IMR-90 (cell line): ENCODE measurements at regions not wholly inside any gene's neighbourhood (a gene's known extent, or its start where the extent isn't known, plus 50 kb on each side); places are given as distances from the start of the nearest gene placed in this dataset.

ENCODE experiments used
- ATAC-seq: fragments of 200-7000 bp; cut with Tn5 transposase; 2 replicates; pipeline ENCODE4 v1.9.1; 2020; ENCODE audit warnings: low read depth, mild to moderate bottlenecking, moderate library complexity
- BruUV-seq: library from RNA; stranded (reverse); fragments of 400-500 nt; replicated peaks from 2 replicates; lab custom pipeline; 2021; lab: Mats Ljungman, UMichigan
- CTCF ChIA-PET: fragments of 300-600 bp; formaldehyde crosslinking; extraction: SDS; loops from one replicate; lab custom pipeline; 2021; ENCODE audit warnings: antibody characterized with exemption; lab: Yijun Ruan, JAX
- POLR2A ChIA-PET: fragments of 300-600 bp; sonication (Branson Sonifier 250); formaldehyde crosslinking; loops from one replicate; lab custom pipeline; 2022; ENCODE audit warnings: antibody characterized with exemption; ENCODE audit not compliant: unreplicated experiment; lab: Charles Lee
- DNase-seq: peaks from one replicate; pipeline ENCODE4 v3.0.0; 2013
- H2AFZ ChIP-seq: replicated peaks from 2 replicates; pipeline ENCODE3; 2013; ENCODE audit warnings: low read length, mild to moderate bottlenecking; ENCODE audit not compliant: poor library complexity
- H2AK5ac ChIP-seq: 2 replicates; pipeline ENCODE4 v1.6.1; 2013; ENCODE audit warnings: low read depth, low read length, inconsistent platforms
- H2AK9ac ChIP-seq: replicated peaks from 2 replicates; pipeline ENCODE3; 2013; ENCODE audit warnings: mild to moderate bottlenecking, low read depth, low read length, moderate library complexity; ENCODE audit not compliant: poor library complexity
- H2BK120ac ChIP-seq: 2 replicates; pipeline ENCODE4 v1.6.1; 2013; ENCODE audit warnings: low read depth, low read length, inconsistent platforms
- H2BK15ac ChIP-seq: 3 replicates; pipeline ENCODE4 v1.6.1; 2013; ENCODE audit warnings: low read depth, low read length, inconsistent platforms
- H2BK20ac ChIP-seq: 2 replicates; pipeline ENCODE4 v1.6.1; 2013; ENCODE audit warnings: low read depth, mild to moderate bottlenecking, inconsistent platforms, low read length, moderate library complexity
- H2BK5ac ChIP-seq: 2 replicates; pipeline ENCODE4 v1.6.1; 2013; ENCODE audit warnings: mild to moderate bottlenecking, low read depth, low read length, inconsistent platforms; ENCODE audit not compliant: poor library complexity, severe bottlenecking
- H3K14ac ChIP-seq: replicated peaks from 2 replicates; pipeline ENCODE4 v1.6.1; 2013; ENCODE audit warnings: low read depth, low read length, inconsistent platforms
- H3K18ac ChIP-seq: 2 replicates; pipeline ENCODE4 v1.6.1; 2013; ENCODE audit warnings: low read depth, low read length, control low read depth
- H3K23ac ChIP-seq: 2 replicates; pipeline ENCODE4 v1.6.1; 2013; ENCODE audit warnings: low read depth, low read length, inconsistent platforms
- H3K27ac ChIP-seq: 2 replicates; pipeline ENCODE4 v1.5.1; 2013; ENCODE audit warnings: mild to moderate bottlenecking, control low read depth, low read length; ENCODE audit not compliant: insufficient read depth
- H3K27me3 ChIP-seq: 2 replicates; pipeline ENCODE4 v1.6.1; 2013; ENCODE audit warnings: low read length; ENCODE audit not compliant: control insufficient read depth, insufficient read depth
- H3K36me3 ChIP-seq: 2 replicates; pipeline ENCODE4 v1.6.1; 2013; ENCODE audit warnings: low read length, mixed read lengths; ENCODE audit not compliant: control insufficient read depth, insufficient read depth
- H3K4ac ChIP-seq: 2 replicates; pipeline ENCODE4 v1.6.1; 2013; ENCODE audit warnings: low read depth, low read length, inconsistent platforms
- H3K4me1 ChIP-seq: 2 replicates; pipeline ENCODE4 v1.6.1; 2013; ENCODE audit warnings: low read length, mixed read lengths; ENCODE audit not compliant: control insufficient read depth, insufficient read depth
- H3K4me2 ChIP-seq: 2 replicates; pipeline ENCODE4 v1.6.1; 2013; ENCODE audit warnings: low read depth, mild to moderate bottlenecking, control low read depth, low read length, moderate library complexity
- H3K4me3 ChIP-seq: 2 replicates; pipeline ENCODE4 v1.5.1; 2013; ENCODE audit warnings: low read depth, mild to moderate bottlenecking, control low read depth, low read length, moderate library complexity; ENCODE audit not compliant: insufficient read depth
- H3K56ac ChIP-seq: 2 replicates; pipeline ENCODE4 v1.6.1; 2013; ENCODE audit warnings: low read length, inconsistent platforms; ENCODE audit not compliant: insufficient read depth; ENCODE audit errors: extremely low read depth
- H3K79me1 ChIP-seq, 2 experiments: 2 replicates each; pipeline ENCODE4 v1.6.1; 2013; ENCODE audit warnings: low read length in 2 of 2, inconsistent platforms in 1 of 2, low read depth in 1 of 2
- H3K9ac ChIP-seq: 2 replicates; pipeline ENCODE4 v1.6.1; 2013; ENCODE audit warnings: low read depth, low read length, control low read depth
- H3K9me1 ChIP-seq: 2 replicates; pipeline ENCODE4 v1.6.1; 2013; ENCODE audit warnings: low read length, inconsistent platforms; ENCODE audit not compliant: insufficient read depth
- H3K9me3 ChIP-seq: 2 replicates; pipeline ENCODE4 v1.6.1; 2013; ENCODE audit warnings: low read length; ENCODE audit not compliant: control insufficient read depth, insufficient read depth
- H4K20me1 ChIP-seq: 2 replicates; pipeline ENCODE4 v1.6.1; 2013; ENCODE audit warnings: low read length, inconsistent platforms; ENCODE audit not compliant: insufficient read depth
- H4K5ac ChIP-seq: 2 replicates; pipeline ENCODE4 v1.6.1; 2013; ENCODE audit warnings: mild to moderate bottlenecking, low read depth, low read length, control low read depth
- H4K8ac ChIP-seq, 2 experiments: 2 replicates each; pipeline ENCODE4 v1.6.1; 2013; ENCODE audit warnings: low read depth in 2 of 2, low read length in 2 of 2, control low read depth in 1 of 2, inconsistent platforms in 1 of 2
- H4K91ac ChIP-seq: 2 replicates; pipeline ENCODE4 v1.6.1; 2013; ENCODE audit warnings: low read depth, low read length, inconsistent platforms; ENCODE audit not compliant: insufficient read depth
- BHLHE40 ChIP-seq: fragments of 150-350 bp; IDR thresholded peaks from 2 replicates; pipeline ENCODE4 v1.6.1; 2016; ENCODE audit warnings: mild to moderate bottlenecking, low read depth, low read length
- CEBPB ChIP-seq: IDR thresholded peaks from 2 replicates; pipeline ENCODE4 v1.6.1; 2012; ENCODE audit warnings: low read depth, low read length, improper control_type of control experiment
- CHD1 ChIP-seq: IDR thresholded peaks from 2 replicates; pipeline ENCODE4 v1.6.1; 2012; ENCODE audit warnings: low read depth, low read length, improper control_type of control experiment
- CTCF ChIP-seq: conservative IDR thresholded peaks from 2 replicates; pipeline ENCODE4 v1.5.1; 2012; ENCODE audit warnings: mild to moderate bottlenecking, low read depth, low read length, improper control_type of control experiment
- FOS ChIP-seq: fragments of 150-350 bp; IDR thresholded peaks from 2 replicates; pipeline ENCODE4 v1.6.1; 2016; ENCODE audit warnings: low read depth, low read length
- MAFK ChIP-seq: IDR thresholded peaks from 2 replicates; pipeline ENCODE4 v1.6.1; 2012; ENCODE audit warnings: low read depth, low read length, improper control_type of control experiment
- MAZ ChIP-seq: IDR thresholded peaks from 2 replicates; pipeline ENCODE4 v1.6.1; 2012; ENCODE audit warnings: low read depth, mild to moderate bottlenecking, low read length, improper control_type of control experiment, moderate library complexity, borderline replicate concordance
- MXI1 ChIP-seq: IDR thresholded peaks from 2 replicates; pipeline ENCODE4 v1.6.1; 2012; ENCODE audit warnings: low read depth, mild to moderate bottlenecking, low read length, moderate library complexity, borderline replicate concordance
- NFE2L2 ChIP-seq: fragments of 150-350 bp; IDR thresholded peaks from 2 replicates; pipeline ENCODE4 v1.6.1; 2016; ENCODE audit warnings: low read depth, mild to moderate bottlenecking, low read length
- POLR2A ChIP-seq: IDR thresholded peaks from 2 replicates; pipeline ENCODE4 v1.6.1; 2012; ENCODE audit warnings: mild to moderate bottlenecking, low read depth, low read length
- RAD21 ChIP-seq: IDR thresholded peaks from 2 replicates; pipeline ENCODE4 v1.6.1; 2012; ENCODE audit warnings: low read length, improper control_type of control experiment
- RCOR1 ChIP-seq: IDR thresholded peaks from 2 replicates; pipeline ENCODE4 v1.6.1; 2012; ENCODE audit warnings: mild to moderate bottlenecking, low read length, improper control_type of control experiment; ENCODE audit not compliant: insufficient replicate concordance
- RFX5 ChIP-seq: IDR thresholded peaks from 2 replicates; pipeline ENCODE4 v1.8.0; 2012; ENCODE audit warnings: low read depth, mild to moderate bottlenecking, low read length, moderate library complexity
- SMC3 ChIP-seq: fragments of 150-350 bp; IDR thresholded peaks from 2 replicates; pipeline ENCODE4 v1.6.1; 2016; ENCODE audit warnings: low read depth, mild to moderate bottlenecking, antibody characterized with exemption, low read length, moderate library complexity
- USF2 ChIP-seq: fragments of 150-350 bp; IDR thresholded peaks from 2 replicates; pipeline ENCODE4 v1.6.1; 2017; ENCODE audit warnings: mild to moderate bottlenecking, antibody characterized with exemption, low read length, low read depth
- WGBS, 2 experiments: methylation state at CpG; one replicate each; pipeline versions ENCODE4 v1.1.5 to v1.1.7; 2013; ENCODE audit warnings: missing lambda C conversion rate in 2 of 2; ENCODE audit not compliant: insufficient read length in 1 of 2; ENCODE audit errors: extremely low coverage in 2 of 2; 5-methylcytosine and 5-hydroxymethylcytosine counted together
- dilution Hi-C: fragments of 300-500 bp; cut with HindIII; formaldehyde crosslinking; loops from one replicate; pipeline ENCODE4 v1.14.3; 2018; ENCODE audit warnings: low sequenced_read_pairs; ENCODE audit not compliant: unreplicated experiment
- in situ Hi-C: fragments of 300-500 bp; cut with MboI; formaldehyde crosslinking; loops from 3 replicates; pipeline ENCODE4 v1.14.3; 2019; ENCODE audit warnings: low sequenced_read_pairs, inconsistent platforms, mixed read lengths
- intact Hi-C: fragments of 100-400 bp; cut with micrococcal nuclease; formaldehyde crosslinking; loops from 2 replicates; pipeline ENCODE4 v1.10.0; 2022

GRCh38 chr6:114445846-114446245 lies 103.0 kb upstream of the HS3ST5 start:
- H3K79me1 ChIP-seq, result no peaks in the 10 kb centered on the region
- H2AK9ac ChIP-seq, result no peak overlapping the region
- H3K18ac ChIP-seq, result no peak overlapping the region
- H2AFZ ChIP-seq, result no peak overlapping the region
- no peaks in the 10 kb centered on the region for H3K36me3 ChIP-seq
- no peak overlapping the region for H2BK5ac ChIP-seq
- no peak overlapping the region for H4K91ac ChIP-seq
- no peak overlapping the region for H4K5ac ChIP-seq
- H2BK120ac ChIP-seq, result no peak overlapping the region
- no peak overlapping the region for H3K14ac ChIP-seq
- H3K23ac ChIP-seq, result no peak overlapping the region
- no peak overlapping the region for H2BK15ac ChIP-seq
- WGBS, 2 experiments, result no CpG with 5 or more reads among the region's 2 CpGs
- no peak overlapping the region for H3K4me3 ChIP-seq
- no peaks in the 10 kb centered on the region for H3K9me1 ChIP-seq
- no peaks in the 10 kb centered on the region for H3K4me1 ChIP-seq
- H2AK5ac ChIP-seq, result no peak overlapping the region
- TF ChIP-seq CTCF (no peak), BHLHE40 (no peak), CHD1 (no peak), RAD21 (no peak), RCOR1 (no peak), RFX5 (no peak), MAZ (no peak), POLR2A (no peak), NFE2L2 (no peak), FOS (no peak), MAFK (no peak), MXI1 (no peak), SMC3 (no peak), CEBPB (no peak), USF2 (no peak)
- CTCF ChIA-PET, result no interaction called here
- intact Hi-C loops, result no loop called here
- in situ Hi-C loops, result no loop called here
- no peak overlapping the region for H2BK20ac ChIP-seq
- H3K27ac ChIP-seq, result no peak overlapping the region
- dilution Hi-C loops, result no loop called here
- no peak overlapping the region for H3K4me2 ChIP-seq
- no peaks in the 10 kb centered on the region for H3K9me3 ChIP-seq
- H3K9ac ChIP-seq, result no peak overlapping the region
- H3K56ac ChIP-seq, result no peak overlapping the region
- POLR2A ChIA-PET, result no interaction called here
- no peaks in the 10 kb centered on the region for H4K20me1 ChIP-seq
- no TSS peak for BruUV-seq
- no peak for DNase-seq
- H4K8ac ChIP-seq, result no peak overlapping the region
- no peak overlapping the region for H3K4ac ChIP-seq
- ATAC-seq, result no peak
- no peaks in the 10 kb centered on the region for H3K27me3 ChIP-seq
